ENCODE measurements at regions not wholly inside any gene's neighbourhood (a gene's known extent, or its start where the extent isn't known, plus 50 kb on each side); places are given as distances from the start of the nearest gene placed in this dataset.
"Not testable (repeated sequence)": the region's sequence is repeated elsewhere in the genome, so short reads cannot be mapped to it uniquely, and the experiment has no call there.

DNA sequence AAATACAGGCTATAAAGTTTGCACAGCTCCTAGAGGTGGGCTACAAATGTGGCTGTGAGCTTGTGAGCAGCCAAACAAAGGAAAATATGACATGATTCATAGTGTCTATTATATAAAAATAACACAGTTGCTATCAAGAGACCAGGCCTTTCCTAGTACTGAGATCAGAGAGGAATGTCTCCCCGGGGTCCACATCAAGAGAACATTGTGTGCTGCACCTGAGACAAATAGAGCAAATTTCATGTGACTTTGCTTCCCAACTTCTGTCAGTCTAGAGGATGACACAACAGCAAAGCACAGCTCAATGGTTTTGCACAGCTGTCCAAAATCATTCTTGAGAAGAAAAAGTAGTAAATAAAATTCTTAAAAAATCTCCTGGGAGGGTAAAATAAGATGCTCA is 297.5 kb upstream of the PRKD1 start:
- no peak for DNase-seq

DNA sequence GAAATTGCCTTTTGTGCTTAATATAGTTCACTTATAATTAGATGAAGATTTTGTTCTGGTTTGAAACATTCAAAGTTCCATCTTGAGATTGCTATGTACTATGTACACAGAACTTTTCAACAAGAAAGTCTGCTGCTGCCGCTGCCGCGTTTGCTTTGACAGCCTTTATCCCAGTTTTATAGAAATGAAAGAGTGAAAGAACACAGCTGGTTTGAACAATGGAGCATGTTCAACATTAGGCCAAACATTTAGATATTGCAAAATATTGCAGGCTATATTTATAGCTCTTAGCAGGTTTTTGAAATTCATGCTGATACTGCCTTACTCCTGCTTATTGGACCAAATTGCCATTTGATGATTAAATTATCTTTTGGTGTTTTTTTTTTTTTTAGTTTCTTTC is 299.8 kb upstream of the PRKD1 start:
- no peak for DNase-seq

DNA sequence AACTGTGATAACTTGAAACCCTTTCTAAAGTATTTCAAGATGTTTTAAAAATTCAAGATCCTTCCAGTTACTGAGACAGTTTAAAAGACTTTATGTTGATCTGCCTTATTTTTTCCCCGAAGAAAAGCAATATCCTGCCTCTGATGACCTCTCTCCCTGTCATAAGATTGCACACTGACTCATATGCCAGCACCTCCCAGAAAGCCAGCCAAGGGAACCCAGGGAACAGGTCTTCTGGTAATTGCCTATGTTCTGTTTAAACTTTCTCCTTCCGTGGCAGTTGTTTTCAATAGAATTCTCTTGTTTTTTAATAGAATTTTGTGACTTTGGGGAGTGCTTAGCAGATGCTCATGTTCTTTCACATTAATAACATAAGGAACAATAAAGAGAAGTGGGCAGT is 300.2 kb upstream of the PRKD1 start:
- DNase-seq = no peak

DNA sequence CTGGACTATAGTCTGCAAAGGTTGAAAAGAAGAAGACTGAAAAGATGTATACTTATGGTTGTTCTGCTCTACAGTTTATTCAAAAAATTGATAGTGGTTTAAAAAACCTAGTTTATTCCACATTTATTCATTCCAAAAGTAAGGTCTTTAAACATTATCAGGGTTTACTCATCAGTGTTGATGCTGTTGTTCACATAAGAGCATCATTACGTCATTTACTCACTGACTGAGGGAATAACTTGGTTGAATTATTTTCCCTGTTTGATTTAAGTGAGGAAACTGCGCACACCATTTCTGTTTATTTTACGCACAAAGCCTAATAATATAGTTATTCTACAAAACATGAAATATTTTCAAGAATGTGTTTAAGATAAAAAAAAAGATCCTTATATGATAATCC is 303.1 kb upstream of the PRKD1 start:
- no peak for DNase-seq

DNA sequence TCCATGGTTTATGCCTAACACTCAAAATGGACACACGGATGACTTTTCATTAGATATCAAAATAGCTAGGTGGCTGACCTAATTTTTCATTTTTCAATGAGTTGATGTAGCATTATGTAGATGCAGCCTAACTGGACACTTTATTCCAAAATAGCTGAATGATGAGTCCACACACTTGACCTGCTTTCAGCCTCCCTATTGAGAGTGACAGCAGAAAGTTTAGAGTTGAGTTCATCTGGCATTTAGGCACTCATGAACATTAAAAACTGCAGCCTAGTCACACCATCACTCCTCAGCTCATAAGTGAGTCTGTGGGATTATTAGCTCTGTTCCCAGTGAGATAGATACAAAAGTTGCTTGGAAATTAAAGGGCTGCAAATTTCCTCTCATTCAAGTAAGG is 307.3 kb upstream of the PRKD1 start:
- DNase-seq = no peak

DNA sequence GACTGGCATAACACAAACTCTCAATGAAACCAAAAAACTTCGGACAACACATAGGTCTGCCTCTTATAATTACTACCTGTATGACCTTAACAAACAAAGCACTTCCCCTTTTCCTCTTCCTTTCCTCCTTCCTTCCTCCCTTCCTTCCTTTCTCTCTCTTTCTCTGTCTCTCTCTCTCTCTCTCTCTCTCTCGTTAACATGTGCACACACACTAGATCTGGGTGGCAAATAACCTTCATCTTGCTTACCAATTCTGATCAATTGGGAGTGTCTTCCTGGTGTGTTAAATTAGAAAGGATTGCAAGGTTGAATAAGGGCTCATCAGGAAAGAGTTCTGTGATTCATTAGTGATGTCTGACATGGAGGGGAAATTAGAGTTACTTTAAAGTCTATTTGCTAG is 307.8 kb upstream of the PRKD1 start:
- no peak for DNase-seq

DNA sequence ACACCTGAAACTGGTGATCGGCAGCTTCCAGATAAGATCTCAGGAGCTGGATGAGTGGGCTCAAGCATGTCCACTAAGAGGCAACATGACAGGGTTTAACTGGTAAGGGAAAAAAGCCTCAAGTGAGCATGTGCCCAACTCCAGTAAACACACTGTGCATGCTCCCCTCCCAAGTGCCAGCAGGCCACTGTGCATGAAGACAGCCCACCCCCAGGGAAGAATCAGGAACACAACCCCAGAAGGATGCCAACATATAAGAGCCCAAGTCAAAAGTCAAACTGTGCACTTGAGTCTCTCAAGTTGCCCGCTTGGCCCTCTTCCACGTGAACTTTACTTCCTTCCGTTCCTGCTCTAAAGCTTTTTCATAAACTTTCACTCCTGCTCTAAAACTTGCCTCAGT is 311.3 kb upstream of the PRKD1 start:
- no peak for DNase-seq

DNA sequence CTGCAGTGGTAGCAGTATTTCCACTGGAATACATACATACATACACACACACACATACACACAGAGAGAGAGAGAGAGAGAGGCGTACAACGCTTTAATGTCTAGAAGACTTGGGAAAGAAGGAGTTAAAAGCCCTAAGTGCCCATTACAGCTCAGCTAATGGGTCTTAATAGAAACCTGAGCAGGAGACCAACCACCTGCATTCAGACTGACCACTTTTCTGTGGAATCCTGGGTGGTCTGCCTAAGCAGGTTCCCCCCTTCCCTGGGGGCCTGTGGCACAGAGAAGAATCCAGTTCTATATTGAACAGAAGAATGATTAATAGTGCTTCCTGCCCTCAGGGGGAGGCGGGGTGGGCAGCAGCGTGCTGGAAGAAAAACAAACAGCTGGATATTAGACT is 312.4 kb upstream of the PRKD1 start:
- peak; percentile 19 for DNase-seq

DNA sequence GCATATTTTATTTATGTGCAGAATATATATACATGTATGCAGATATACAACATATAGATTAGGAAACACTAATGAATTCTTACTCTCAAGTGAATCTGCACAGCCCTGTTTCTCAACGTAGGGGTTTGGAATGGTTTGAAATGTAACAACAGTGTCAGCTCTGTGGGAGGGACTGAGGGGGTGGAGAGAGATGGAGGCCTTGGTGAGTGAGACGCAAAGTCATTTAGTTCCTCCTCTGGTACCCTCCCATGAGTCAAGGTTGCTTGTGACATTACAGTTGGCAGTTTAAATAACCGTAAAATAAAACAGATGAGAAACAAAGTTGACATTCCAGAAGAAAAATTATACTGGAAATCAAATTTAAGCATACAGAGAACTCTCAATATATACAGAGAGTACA is 313.0 kb upstream of the PRKD1 start:
- DNase-seq = no peak

DNA sequence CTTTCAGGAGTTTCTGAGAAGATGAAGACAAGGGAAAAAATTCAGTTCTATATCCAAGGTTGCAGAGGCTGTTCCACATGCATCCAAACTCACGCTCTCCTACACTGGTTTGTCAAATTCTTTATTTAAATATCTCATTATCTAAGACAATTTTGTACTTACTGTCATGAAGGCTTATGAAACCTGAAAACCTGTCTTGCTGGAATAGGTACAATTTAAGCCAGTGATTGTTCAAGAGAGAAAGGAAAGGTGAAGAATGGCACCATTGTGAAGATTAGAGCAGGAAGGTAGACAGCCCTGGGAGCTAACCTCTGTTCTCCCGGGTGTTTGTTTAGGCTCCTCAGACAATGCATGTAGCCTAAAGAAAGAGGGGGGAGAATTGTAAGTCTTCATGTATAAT is 315.1 kb upstream of the PRKD1 start:
- DNase-seq = peak; percentile 57

DNA sequence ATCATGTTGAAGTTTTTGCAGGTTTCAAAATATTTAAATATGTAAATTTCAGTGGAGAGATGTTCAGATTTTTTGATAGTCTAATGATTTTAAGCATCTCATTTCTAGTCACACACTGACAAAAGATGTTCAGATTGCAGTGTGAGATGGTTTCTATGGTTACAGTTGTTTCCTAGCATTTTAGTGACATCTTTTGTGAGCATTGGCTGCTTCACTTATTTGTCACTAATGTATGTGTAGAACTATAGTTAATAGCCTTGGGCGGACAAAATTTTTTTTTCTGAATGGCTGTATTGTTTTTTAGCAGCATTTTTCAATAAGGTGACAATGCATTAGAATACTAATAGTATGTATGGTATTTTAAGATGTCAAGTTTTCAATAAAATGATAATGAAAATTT is 315.6 kb upstream of the PRKD1 start:
- peak; percentile 86 for DNase-seq

DNA sequence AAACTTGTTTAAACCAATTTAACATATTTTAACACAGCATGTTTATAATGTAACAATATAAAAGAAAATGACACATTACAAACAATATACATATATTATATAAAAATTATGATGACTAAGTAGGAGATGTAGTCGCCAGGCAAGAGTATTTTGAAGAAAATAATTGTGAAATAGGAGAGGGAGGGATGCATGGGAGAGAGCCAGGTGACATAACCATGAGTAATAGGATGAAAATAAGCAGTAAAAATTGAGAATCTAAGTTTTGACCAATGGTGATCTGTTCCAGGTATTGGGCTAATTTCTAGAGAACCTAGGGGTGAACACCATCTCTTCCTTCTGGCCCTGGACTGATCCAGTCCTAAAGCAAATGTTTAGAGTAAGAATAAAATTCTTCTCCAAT is 315.2 kb upstream of the G2E3 start:
- DNase-seq = no peak

DNA sequence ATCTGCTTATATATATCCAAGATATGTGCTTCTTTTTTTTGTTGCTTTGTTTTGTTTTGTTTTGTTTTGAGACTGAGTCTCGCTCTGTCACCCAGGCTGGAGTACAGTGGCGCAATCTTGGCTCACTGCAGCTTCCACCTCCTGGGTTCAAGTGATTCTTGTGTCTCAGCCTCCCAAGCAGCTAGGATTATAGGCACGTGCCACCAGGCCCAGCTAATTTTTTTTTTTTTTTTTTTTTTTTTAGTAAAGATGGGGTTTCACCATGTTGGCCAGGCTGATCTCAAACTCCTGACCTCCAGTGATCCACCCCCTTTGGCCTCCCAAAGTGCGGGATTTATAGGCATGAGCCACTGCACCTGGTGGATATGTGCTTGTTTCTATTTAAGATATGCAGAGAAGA is 314.6 kb upstream of the G2E3 start:
- DNase-seq = not testable (repeated sequence)

DNA sequence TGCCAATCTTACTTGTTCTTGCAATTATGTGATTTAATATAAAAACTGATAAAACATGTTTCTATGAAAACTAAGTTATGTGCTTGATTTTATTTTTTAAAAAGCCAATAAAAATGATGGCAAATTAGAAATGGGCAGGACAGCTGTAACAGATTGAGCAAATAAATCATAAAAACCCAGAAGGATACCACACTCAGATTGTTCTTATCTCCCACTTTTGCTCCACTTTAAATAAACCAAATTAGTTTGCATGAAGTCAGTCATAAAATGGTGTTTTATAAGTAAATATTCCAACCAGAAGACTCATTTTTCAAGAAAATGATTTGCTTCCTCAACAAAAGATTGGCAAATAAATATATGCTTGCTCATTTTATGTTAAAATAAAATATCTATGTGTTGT is 307.9 kb upstream of the G2E3 start:
- no peak for DNase-seq

DNA sequence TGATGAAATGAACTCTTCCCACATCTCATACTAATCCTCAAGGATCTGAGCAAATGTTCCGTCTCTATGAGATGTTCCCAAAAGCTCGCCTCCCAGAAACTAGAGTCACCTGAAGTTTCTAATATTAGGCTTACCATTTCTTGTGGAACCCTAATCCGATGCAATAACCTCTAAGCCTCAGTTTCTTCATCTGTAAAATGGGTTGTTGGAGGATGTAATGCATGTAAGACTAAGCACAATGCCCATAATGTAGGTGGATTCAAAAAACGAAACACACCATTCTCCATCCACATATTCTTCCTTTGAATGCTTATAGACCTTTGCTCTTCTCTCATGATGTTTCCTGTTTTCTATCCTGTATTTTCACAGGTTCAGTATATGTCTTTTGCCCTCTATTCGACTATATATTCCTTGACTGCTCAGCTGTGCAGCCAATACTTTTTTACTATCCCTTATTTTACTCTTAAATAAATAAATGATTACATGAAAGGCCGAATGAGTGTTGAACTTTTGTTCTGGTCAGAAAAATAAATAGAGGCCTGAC is 307.3 kb upstream of the G2E3 start:
- no peak for DNase-seq

DNA sequence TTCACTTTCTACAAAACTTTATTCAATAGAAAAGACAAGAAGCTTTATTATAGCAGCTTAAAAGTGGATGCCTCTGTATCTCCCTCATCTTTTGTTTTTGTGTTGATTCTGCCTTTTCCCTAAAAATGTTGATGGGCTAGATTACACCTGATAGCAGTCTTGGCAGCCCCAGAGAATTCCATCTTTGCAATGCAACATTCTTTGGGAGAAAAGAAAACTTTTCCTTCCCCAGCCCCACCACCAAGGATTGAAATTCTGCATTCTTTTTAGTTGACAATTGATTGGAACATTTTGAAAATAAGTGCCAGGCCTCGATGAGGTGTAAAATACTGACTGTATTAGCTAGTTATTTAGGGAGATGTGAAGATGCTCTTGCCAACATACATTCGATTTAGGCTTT is 306.8 kb upstream of the G2E3 start:
- DNase-seq = no peak

DNA sequence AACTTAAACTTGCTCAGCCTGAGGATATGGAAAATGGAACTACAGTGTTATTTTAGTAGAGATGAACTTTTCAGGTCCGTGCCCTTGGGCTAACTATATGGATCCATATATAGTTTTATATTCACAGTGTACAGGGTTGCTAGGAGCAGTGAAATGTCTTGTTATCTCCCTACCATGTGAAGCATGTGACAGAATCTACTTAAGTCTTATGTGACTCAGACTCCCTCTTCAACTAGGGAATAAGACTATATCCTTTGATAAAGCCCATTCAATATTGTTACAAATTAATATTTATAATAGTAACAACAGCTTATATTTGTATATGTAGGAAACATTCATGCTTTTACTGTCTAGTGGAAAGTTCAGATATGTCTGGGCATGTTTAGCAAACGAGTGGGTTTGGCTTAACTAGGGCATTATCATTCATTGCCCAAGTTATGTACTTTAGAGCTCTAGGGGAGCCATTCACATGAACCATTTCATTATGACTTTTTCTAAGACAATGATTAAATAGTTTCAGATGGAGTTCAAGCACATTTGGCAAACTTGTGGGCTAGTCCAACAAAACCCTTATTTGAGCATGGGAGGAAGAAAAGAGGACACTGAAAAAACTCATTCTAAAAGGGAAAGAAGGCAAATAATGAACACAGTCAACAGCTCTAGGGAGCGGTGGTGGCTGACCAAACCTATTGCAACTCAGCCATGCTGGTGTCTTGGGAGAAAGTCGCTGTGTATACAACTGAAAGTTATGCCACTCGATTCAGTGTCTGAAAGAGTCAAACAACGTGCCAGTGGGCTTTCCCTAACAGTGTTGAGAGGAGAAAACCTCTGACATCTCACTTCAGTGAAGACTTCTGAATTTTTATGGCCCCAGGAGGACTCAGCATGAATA is 305.9 kb upstream of the G2E3 start:
- DNase-seq = no peak

DNA sequence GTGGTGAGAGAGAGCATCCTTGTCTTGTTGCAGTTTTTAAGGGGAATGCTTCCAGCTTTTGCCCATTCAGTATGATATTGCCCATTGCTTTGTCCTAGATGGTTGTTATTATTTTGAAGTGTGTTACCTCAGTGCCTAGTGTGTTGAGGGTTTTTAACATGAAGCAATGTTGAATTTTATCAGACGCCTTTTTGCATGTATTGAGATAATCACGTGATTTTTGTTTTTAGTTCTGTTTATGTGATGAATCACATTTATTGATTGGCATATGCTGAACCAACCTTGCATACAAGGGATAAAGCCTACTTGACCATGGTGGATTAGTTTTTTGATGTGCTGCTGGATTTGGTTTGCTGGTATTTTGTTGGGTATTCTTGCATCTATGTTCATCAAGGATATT is 302.3 kb upstream of the G2E3 start:
- no peak for DNase-seq

DNA sequence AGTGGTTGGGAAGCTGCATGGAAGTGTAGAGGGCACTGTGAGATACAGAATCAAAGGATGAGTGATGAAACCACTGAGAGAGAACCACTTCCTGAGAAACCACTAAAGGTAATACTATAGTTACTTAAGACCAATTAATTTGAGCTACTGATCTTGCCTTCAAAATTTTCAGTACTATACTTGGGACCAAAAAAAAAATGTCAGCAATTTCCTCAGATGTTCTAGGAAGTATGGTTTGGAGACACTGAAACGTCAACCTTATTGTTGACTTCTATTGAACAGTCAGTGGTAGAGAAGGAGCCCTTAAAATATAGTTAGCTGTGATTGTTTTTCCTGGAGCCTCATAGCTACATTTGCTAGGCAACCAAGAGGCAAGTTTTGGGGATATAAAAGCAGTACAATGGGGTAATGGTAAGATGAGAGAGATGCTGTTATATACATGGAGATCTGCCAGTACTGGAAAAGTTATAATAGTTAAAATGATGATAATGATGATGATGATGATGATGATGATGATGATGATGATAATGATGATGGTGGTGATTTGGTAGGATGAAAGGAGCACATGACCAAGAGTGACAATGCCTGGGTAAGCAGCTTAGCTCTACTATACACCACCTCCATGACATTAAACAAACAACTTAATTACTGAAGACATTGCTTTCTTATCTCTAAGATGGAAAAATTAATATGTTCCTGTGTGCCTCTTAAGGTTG is 300.9 kb upstream of the G2E3 start:
- no peak for DNase-seq

DNA sequence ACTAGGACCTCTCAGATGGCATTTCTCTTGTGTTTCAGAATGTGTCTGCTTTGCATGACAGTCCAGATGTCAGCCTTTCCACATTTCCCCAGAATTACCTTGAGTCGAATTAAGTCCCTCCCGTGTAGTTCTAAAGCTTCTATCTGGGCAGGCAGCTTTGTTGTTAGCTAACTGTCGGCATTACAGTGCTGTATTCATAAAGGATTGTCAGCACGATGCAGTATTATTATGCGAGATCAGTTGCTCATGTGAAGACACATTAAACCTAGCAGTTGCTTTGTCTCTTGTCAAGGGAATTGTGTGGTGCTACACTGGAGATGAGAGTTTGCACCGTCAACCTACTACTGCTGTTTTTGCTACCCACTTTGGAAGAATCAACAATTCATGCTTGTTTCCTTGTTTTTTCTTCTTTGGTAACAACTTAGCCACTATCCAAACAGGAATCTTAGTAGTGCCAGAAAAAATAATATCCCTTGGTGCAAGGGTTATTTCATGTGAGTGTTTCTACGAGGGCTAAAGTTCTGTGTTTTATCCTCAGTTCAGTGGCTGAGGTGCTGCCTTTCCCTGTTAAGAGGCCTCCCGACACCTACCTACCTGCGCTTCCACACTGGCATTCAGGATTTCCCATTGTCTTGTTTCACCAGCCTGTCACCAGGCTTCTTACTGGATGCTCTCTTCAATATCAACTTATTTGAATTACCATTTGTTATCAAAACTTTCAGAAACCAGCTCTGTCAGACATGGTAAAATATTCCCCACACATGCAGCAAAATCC is 297.9 kb upstream of the G2E3 start:
- DNase-seq = peak; percentile 15

DNA sequence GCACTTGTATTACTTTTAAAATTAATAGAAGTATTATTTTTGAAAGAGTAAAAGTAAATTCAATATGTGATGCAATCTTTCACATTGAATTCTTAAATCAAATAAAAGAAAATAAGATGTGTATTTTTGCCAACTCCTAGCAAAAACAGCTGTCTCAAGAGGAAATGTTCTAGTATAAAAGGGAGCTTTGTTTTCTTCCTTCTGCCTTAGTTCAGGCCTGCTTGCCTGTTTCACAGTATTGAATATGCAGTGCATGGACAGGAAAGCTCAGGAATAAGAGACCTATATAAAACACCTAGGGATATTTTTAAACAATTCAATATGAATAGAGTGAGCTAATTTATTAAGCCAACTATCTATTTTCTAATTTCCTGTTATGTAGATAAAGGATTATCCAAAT is 294.8 kb upstream of the G2E3 start:
- no peak for DNase-seq

DNA sequence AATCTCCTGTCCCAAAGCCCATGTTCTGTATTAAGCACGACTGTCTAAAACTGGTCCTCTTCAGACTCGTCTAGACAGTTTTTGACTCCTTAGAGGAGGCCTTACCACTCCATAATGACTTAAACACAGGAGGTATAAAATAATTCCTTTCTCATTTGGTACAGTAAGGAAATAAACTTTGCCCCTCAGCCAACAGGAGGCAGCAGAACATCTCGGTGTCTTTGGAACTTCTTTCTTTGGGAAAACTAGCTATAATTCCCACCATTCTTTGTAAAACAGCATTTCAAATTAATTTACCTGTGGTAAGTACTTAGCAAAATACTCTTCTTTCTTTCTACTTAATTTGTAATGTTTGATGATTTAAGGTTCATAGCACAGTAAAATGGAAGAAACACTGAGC is 292.7 kb upstream of the G2E3 start:
- DNase-seq = no peak

DNA sequence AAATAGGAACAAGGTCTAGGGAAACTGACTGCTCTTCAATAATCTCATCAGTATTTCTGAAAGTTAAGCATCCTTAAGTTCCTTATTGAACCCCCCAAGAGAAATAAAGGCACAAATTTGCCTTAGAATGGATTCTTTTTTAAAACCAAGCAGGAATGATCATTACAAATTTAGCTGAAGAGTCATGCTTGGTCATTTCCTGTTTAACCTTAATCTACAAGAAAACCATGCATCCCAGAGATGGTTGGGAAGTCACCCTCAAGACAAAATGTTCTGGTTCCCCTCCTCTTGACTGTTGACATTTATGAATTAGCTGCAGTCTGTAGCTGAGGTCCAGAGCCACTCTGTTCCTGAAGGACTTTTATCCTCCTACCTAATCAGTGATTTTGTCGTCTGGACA is 291.8 kb upstream of the G2E3 start:
- DNase-seq = no peak

Data from NCI-H2227 treated with DMSO at 0.1 percent for 48 hours (cell line).